GM13976 (cell line): ENCODE measurements at regions not wholly inside any gene's neighbourhood (a gene's known extent, or its start where the extent isn't known, plus 50 kb on each side); places are given as distances from the start of the nearest gene placed in this dataset.

Source experiments
- DNase-seq: peaks from one replicate; pipeline ENCODE4 v3.0.0; 2012; ENCODE audit warnings: low spot score
- CTCF ChIP-seq: IDR thresholded peaks from 2 replicates; pipeline ENCODE4 v1.5.1; 2012; ENCODE audit warnings: borderline replicate concordance, mild to moderate bottlenecking; ENCODE audit not compliant: insufficient read depth; ENCODE audit errors: extremely low read depth, missing control alignments, control extremely low read depth
- in situ Hi-C: fragments of 300-500 bp; cut with MboI; formaldehyde crosslinking; loops from one replicate; pipeline ENCODE4 v1.12.0; 2022; ENCODE audit warnings: low sequenced_read_pairs, mixed read lengths, inconsistent platforms; ENCODE audit not compliant: unreplicated experiment

DNA sequence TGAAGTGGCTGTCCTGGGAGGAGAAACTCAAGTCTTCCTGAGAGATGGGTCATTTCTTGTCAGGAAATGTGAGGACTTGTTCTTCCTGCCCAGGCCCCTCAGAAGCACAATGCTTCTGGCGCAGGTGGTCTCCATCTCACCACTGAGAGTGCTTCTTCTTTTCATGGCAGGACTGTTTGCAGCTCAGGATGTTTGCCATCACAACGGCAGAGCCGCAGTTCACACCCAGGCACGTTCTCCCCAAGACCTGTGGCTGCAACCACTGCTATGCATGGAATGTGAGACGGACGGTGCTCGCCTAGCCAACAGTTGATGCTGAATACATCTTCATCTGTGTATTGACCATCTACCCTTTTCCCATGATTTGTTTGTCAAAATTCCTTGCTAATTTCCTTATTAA, 216.3 kb downstream of the GADD45G start:
- TF ChIP-seq CTCF, result no peak
- in situ Hi-C loops, result no loop called here

DNA sequence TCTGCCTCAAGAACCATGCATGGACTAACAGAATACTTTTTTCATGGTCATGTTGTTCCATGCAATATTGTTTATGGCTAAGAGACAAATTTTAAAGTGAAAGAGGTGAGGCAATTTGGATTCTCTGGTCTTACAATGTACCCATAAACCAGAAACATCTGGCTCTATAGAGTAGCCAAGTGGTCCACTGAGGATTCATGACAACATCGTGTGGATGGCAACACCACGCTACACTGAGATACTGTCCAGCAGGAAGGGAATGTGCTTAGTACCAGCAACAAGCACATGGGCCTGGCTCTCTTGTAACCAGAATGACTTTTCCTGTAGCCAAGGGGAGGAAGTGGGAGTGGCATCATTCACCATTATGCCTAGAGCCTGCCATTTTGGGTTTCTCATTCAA, 218.2 kb downstream of the GADD45G start:
- in situ Hi-C loops, result no loop called here
- no peak for TF ChIP-seq CTCF
- DNase-seq, result no peak

More for the DNA sequence above, 216.3 kb downstream of the GADD45G start:
- no peak for DNase-seq

DNA sequence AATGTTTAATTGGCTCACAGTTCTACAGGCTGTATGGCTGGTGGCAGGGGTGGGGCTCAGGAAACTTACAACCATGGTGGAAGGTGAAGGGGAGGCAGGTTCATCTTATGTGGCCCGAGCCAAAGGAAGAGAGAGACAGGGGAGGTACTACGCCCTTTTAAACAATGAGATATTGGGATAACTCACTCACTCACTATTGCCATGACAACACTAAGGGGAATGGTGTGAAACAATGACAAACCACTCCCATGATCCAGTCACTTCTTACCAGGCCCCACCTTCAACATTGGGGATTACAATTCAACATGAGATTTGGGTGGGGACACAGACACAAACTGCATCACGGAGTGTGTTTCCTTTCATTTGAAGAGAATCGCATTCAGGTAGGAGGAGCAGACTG, 220.9 kb downstream of the GADD45G start:
- no peak for TF ChIP-seq CTCF
- DNase-seq, result no peak
- in situ Hi-C loops, result no loop called here

DNA sequence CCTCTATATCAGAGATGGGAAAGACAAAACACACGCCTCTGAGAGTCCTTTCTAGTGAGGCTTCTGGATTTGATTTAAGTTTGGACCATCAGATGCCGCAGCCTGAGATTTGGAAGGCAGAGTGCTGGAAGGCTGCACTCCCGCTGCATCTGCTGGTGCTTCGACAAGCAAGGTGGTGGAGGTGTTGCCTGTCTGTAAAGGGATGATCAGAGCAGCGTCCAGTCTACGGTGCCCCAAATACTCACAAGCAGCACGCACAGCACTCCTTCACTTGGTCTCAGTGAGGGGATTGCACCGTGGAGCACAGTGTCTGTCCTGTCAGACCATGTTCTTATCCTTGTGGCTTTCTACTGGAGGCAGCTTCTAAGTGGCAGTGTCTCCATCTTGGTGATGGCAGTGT, 221.4 kb downstream of the GADD45G start:
- in situ Hi-C loops, result no loop called here
- DNase-seq, result no peak
- TF ChIP-seq CTCF, result no peak

- in situ Hi-C loops, result no loop called here
Observed at GRCh38 chr9:89829346-89829745, 224.5 kb downstream of the GADD45G start.

DNA sequence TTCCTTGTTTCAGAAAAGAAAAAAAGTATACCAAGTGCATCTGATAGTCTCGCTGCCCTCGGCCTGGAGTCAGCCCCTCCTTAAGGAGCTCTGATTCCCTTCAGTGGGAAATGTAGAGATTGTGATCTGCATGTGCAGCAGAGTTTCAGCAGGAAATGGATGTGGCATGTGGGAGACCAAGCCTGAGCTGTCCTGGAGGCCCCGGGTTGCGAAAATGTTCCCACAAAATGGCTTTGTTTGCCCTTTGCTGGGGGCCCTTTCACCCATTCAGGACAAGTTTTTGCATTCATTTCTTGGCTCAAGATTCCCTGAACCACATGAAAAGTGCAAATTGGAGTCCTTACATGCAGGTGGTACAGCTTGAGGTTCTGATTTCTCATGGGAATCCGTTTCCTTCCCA, 230.9 kb downstream of the GADD45G start:
- in situ Hi-C loops, result no loop called here
- no peak for DNase-seq
- TF ChIP-seq CTCF, result no peak

More at GRCh38 chr9:89829346-89829745, 224.5 kb downstream of the GADD45G start:
- TF ChIP-seq CTCF, result no peak
- DNase-seq, result no peak
